HEK293 (cell line): ENCODE measurements at regions not wholly inside any gene's neighbourhood (a gene's known extent, or its start where the extent isn't known, plus 50 kb on each side); places are given as distances from the start of the nearest gene placed in this dataset.

Source experiments
- KLF10 ChIP-seq: fragments of 450-650 bp; IDR thresholded peaks from 2 replicates; pipeline ENCODE4 v1.5.1; 2018; ENCODE audit warnings: missing biosample characterization, mild to moderate bottlenecking, missing genetic modification characterization
- MEIS1 ChIP-seq: sonication (generic); formaldehyde crosslinking; IDR thresholded peaks from 2 replicates; pipeline ENCODE4 v1.8.1; 2022; ENCODE audit warnings: missing genetic modification reagents, mild to moderate bottlenecking, borderline replicate concordance
- OVOL3 ChIP-seq: fragments of 450-650 bp; formaldehyde crosslinking; IDR thresholded peaks from 2 replicates; pipeline ENCODE4 v1.5.1; 2016; ENCODE audit warnings: missing biosample characterization, missing genetic modification characterization
- SCRT1 ChIP-seq: fragments of 450-650 bp; formaldehyde crosslinking; IDR thresholded peaks from 2 replicates; pipeline ENCODE4 v1.5.1; 2016; ENCODE audit warnings: missing biosample characterization, missing genetic modification characterization, borderline replicate concordance
- SP7 ChIP-seq: fragments of 450-650 bp; formaldehyde crosslinking; IDR thresholded peaks from 2 replicates; pipeline ENCODE4 v1.5.1; 2016; ENCODE audit warnings: missing biosample characterization, missing genetic modification characterization
- ZBTB48 ChIP-seq: fragments of 450-650 bp; formaldehyde crosslinking; IDR thresholded peaks from 2 replicates; pipeline ENCODE4 v1.5.1; 2016; ENCODE audit warnings: missing biosample characterization, missing genetic modification characterization
- ZBTB7A ChIP-seq: fragments of 450-650 bp; formaldehyde crosslinking; IDR thresholded peaks from 2 replicates; pipeline ENCODE4 v1.5.1; 2016; ENCODE audit warnings: low read depth, missing biosample characterization, missing genetic modification characterization
- ZNF10 ChIP-seq: fragments of 450-650 bp; formaldehyde crosslinking; IDR thresholded peaks from 2 replicates; pipeline ENCODE4 v1.5.1; 2017; ENCODE audit warnings: missing biosample characterization, missing genetic modification characterization
- ZNF146 ChIP-seq: fragments of 450-650 bp; formaldehyde crosslinking; IDR thresholded peaks from 2 replicates; pipeline ENCODE4 v1.5.1; 2016; ENCODE audit warnings: missing biosample characterization, missing genetic modification characterization
- ZNF16 ChIP-seq: fragments of 450-650 bp; formaldehyde crosslinking; IDR thresholded peaks from 2 replicates; pipeline ENCODE4 v1.5.1; 2016; ENCODE audit warnings: low read depth, missing biosample characterization, missing genetic modification characterization
- ZNF2 ChIP-seq: fragments of 450-650 bp; formaldehyde crosslinking; IDR thresholded peaks from 2 replicates; pipeline ENCODE4 v1.5.1; 2016; ENCODE audit warnings: missing biosample characterization, missing genetic modification characterization
- ZNF214 ChIP-seq: fragments of 450-650 bp; formaldehyde crosslinking; IDR thresholded peaks from 2 replicates; pipeline ENCODE4 v1.5.1; 2017; ENCODE audit warnings: missing biosample characterization, mild to moderate bottlenecking, missing genetic modification characterization, borderline replicate concordance
- ZNF354C ChIP-seq: fragments of 450-650 bp; formaldehyde crosslinking; IDR thresholded peaks from 2 replicates; pipeline ENCODE4 v1.5.1; 2016; ENCODE audit warnings: missing biosample characterization, missing genetic modification characterization, low read depth, borderline replicate concordance
- ZNF394 ChIP-seq: fragments of 450-650 bp; formaldehyde crosslinking; IDR thresholded peaks from 2 replicates; pipeline ENCODE4 v1.5.1; 2016; ENCODE audit warnings: missing biosample characterization, missing genetic modification characterization, mild to moderate bottlenecking, moderate library complexity, borderline replicate concordance
- ZNF529 ChIP-seq: fragments of 450-650 bp; formaldehyde crosslinking; IDR thresholded peaks from 2 replicates; pipeline ENCODE4 v1.5.1; 2017; ENCODE audit warnings: missing genetic modification characterization, missing biosample characterization; ENCODE audit not compliant: insufficient replicate concordance
- ZNF585B ChIP-seq: fragments of 450-650 bp; formaldehyde crosslinking; IDR thresholded peaks from 2 replicates; pipeline ENCODE4 v1.5.1; 2016; ENCODE audit warnings: missing biosample characterization, missing genetic modification characterization
- ZNF610 ChIP-seq: fragments of 450-650 bp; formaldehyde crosslinking; IDR thresholded peaks from 2 replicates; pipeline ENCODE4 v1.5.1; 2016; ENCODE audit warnings: missing biosample characterization, missing genetic modification characterization, borderline replicate concordance
- ZNF623 ChIP-seq: fragments of 450-650 bp; formaldehyde crosslinking; IDR thresholded peaks from 2 replicates; pipeline ENCODE4 v1.5.1; 2016; ENCODE audit warnings: missing biosample characterization, missing genetic modification characterization
- ZNF677 ChIP-seq: fragments of 450-650 bp; IDR thresholded peaks from 2 replicates; pipeline ENCODE4 v1.5.0; 2018; ENCODE audit warnings: missing biosample characterization, mild to moderate bottlenecking, missing genetic modification characterization, moderate library complexity
- ZNF776 ChIP-seq: fragments of 450-650 bp; formaldehyde crosslinking; IDR thresholded peaks from 2 replicates; pipeline ENCODE4 v1.5.0; 2017; ENCODE audit warnings: missing biosample characterization, missing genetic modification characterization, borderline replicate concordance
- ZNF777 ChIP-seq: fragments of 450-650 bp; formaldehyde crosslinking; IDR thresholded peaks from 2 replicates; pipeline ENCODE4 v1.5.1; 2017; ENCODE audit warnings: missing biosample characterization, missing genetic modification characterization, borderline replicate concordance
- ZNF785 ChIP-seq: fragments of 450-650 bp; formaldehyde crosslinking; IDR thresholded peaks from 2 replicates; pipeline ENCODE4 v1.5.1; 2016; ENCODE audit warnings: missing biosample characterization, missing genetic modification characterization
- ZSCAN16 ChIP-seq: fragments of 450-650 bp; formaldehyde crosslinking; IDR thresholded peaks from 2 replicates; pipeline ENCODE4 v1.5.1; 2016; ENCODE audit warnings: missing biosample characterization, missing genetic modification characterization
- ZSCAN30 ChIP-seq: fragments of 450-650 bp; IDR thresholded peaks from 2 replicates; pipeline ENCODE4 v1.5.1; 2018; ENCODE audit warnings: missing biosample characterization, mild to moderate bottlenecking, missing genetic modification characterization, moderate library complexity
- TF ChIP-seq, protein P1 (sequence below): fragments of 450-650 bp; formaldehyde crosslinking; IDR thresholded peaks from 2 replicates; pipeline ENCODE4 v1.5.1; 2017; ENCODE audit warnings: missing biosample characterization, missing genetic modification characterization
- TF ChIP-seq, protein P2 (sequence below): fragments of 450-650 bp; formaldehyde crosslinking; IDR thresholded peaks from 2 replicates; pipeline ENCODE4 v1.5.1; 2016; ENCODE audit warnings: missing biosample characterization, missing genetic modification characterization
- TF ChIP-seq, protein P3 (sequence below): fragments of 450-650 bp; formaldehyde crosslinking; IDR thresholded peaks from 2 replicates; pipeline ENCODE4 v1.5.1; 2016; ENCODE audit warnings: missing biosample characterization, missing genetic modification characterization
- TF ChIP-seq, protein P4 (sequence below): fragments of 450-650 bp; IDR thresholded peaks from 2 replicates; pipeline ENCODE4 v1.5.1; 2018; ENCODE audit warnings: missing biosample characterization, mild to moderate bottlenecking, missing genetic modification characterization
- TF ChIP-seq, protein P5 (sequence below): fragments of 450-650 bp; formaldehyde crosslinking; IDR thresholded peaks from 2 replicates; pipeline ENCODE4 v1.5.1; 2016; ENCODE audit warnings: missing biosample characterization, missing genetic modification characterization
- TF ChIP-seq, protein P6 (sequence below): fragments of 450-650 bp; formaldehyde crosslinking; IDR thresholded peaks from 2 replicates; pipeline ENCODE4 v1.5.1; 2016; ENCODE audit warnings: missing biosample characterization, missing genetic modification characterization

DNA sequence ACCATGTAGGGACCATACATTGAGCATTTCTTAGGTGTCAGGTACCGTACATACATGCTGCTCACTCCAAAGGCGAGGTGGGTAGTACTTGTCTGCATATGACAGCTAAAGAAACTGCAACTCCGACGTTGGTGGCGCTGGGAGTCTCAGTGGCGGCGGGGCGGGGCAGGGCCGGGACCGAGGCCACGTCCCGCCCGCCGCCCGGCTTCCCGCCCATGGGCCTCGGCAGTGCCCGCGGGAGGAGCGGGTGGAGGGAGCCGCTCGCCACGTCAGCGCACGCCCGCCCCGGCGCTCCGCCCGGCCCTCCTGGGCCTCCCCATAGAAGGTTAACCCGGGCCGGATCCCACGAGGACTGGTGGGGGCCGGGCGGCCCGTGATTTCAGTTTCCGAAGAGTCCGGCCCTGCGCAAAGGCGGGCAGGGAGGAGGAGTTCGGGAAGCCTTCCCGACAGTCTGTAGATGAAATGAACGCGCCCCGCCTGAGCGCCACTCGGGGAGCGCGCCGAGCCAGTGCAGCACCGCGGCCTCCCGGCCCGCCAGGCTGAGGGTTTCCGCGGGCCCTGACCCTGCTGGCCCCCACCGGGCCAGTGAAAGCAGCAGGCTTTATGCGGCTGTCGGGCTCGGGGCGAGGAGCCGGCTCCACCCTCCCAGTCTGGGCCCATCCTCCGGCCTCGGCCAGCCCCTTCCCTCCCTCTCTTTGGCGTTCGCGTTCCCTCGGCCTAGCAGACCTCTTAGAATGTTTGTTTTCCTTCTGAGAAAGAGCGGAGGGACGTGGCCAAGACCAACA lies 119.9 kb upstream of the JUN start (continued):
- TF ChIP-seq ZNF610 (tag by site-specific recombination): peak; percentile 72
- TF ChIP-seq, protein P1, sequence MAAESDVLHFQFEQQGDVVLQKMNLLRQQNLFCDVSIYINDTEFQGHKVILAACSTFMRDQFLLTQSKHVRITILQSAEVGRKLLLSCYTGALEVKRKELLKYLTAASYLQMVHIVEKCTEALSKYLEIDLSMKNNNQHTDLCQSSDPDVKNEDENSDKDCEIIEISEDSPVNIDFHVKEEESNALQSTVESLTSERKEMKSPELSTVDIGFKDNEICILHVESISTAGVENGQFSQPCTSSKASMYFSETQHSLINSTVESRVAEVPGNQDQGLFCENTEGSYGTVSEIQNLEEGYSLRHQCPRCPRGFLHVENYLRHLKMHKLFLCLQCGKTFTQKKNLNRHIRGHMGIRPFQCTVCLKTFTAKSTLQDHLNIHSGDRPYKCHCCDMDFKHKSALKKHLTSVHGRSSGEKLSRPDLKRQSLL: no peak
- TF ChIP-seq ZNF623: no peak
- no peak for TF ChIP-seq ZNF16
- TF ChIP-seq SCRT1: no peak
- TF ChIP-seq, protein P2, sequence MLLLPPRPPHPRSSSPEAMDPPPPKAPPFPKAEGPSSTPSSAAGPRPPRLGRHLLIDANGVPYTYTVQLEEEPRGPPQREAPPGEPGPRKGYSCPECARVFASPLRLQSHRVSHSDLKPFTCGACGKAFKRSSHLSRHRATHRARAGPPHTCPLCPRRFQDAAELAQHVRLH (tag by site-specific recombination): no peak
- no peak for TF ChIP-seq ZNF529 (tag by site-specific recombination)
- TF ChIP-seq ZNF146 (tag by site-specific recombination): no peak
- TF ChIP-seq ZNF776 (tag by site-specific recombination): no peak
- no peak for TF ChIP-seq ZNF785 (tag by site-specific recombination)
- TF ChIP-seq, protein P3, sequence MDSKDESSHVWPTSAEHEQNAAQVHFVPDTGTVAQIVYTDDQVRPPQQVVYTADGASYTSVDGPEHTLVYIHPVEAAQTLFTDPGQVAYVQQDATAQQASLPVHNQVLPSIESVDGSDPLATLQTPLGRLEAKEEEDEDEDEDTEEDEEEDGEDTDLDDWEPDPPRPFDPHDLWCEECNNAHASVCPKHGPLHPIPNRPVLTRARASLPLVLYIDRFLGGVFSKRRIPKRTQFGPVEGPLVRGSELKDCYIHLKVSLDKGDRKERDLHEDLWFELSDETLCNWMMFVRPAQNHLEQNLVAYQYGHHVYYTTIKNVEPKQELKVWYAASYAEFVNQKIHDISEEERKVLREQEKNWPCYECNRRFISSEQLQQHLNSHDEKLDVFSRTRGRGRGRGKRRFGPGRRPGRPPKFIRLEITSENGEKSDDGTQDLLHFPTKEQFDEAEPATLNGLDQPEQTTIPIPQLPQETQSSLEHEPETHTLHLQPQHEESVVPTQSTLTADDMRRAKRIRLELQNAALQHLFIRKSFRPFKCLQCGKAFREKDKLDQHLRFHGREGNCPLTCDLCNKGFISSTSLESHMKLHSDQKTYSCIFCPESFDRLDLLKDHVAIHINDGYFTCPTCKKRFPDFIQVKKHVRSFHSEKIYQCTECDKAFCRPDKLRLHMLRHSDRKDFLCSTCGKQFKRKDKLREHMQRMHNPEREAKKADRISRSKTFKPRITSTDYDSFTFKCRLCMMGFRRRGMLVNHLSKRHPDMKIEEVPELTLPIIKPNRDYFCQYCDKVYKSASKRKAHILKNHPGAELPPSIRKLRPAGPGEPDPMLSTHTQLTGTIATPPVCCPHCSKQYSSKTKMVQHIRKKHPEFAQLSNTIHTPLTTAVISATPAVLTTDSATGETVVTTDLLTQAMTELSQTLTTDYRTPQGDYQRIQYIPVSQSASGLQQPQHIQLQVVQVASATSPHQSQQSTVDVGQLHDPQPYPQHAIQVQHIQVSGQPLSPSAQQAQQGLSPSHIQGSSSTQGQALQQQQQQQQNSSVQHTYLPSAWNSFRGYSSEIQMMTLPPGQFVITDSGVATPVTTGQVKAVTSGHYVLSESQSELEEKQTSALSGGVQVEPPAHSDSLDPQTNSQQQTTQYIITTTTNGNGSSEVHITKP (tag by site-specific recombination): peak; percentile 46; the same call in 1 of the 2 replicates
- peak; percentile 43 for TF ChIP-seq ZSCAN30
- TF ChIP-seq ZNF777 (tag by site-specific recombination): peak; percentile 86; the same call in 1 of the 2 replicates
- peak; percentile 28; the same call in 1 of the 2 replicates for TF ChIP-seq ZBTB48 (tag by site-specific recombination)
- TF ChIP-seq ZNF354C: no peak
- TF ChIP-seq ZNF214 (tag by site-specific recombination): no peak
- TF ChIP-seq ZNF10 (tag by site-specific recombination): no peak
- no peak for TF ChIP-seq OVOL3 (tag by site-specific recombination)
- TF ChIP-seq ZNF394: peak; percentile 40; the same call in 1 of the 2 replicates
- TF ChIP-seq, protein P4, sequence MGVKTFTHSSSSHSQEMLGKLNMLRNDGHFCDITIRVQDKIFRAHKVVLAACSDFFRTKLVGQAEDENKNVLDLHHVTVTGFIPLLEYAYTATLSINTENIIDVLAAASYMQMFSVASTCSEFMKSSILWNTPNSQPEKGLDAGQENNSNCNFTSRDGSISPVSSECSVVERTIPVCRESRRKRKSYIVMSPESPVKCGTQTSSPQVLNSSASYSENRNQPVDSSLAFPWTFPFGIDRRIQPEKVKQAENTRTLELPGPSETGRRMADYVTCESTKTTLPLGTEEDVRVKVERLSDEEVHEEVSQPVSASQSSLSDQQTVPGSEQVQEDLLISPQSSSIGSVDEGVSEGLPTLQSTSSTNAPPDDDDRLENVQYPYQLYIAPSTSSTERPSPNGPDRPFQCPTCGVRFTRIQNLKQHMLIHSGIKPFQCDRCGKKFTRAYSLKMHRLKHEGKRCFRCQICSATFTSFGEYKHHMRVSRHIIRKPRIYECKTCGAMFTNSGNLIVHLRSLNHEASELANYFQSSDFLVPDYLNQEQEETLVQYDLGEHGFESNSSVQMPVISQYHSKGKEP (tag by site-specific recombination): peak; percentile 42; the same call in 1 of the 2 replicates
- no peak for TF ChIP-seq ZBTB7A
- no peak for TF ChIP-seq ZSCAN16 (tag by site-specific recombination)
- no peak for TF ChIP-seq ZNF585B (tag by site-specific recombination)
- TF ChIP-seq MEIS1: 0 out of 2 replicates have a peak, but pooled peaks have one; percentile 29
- TF ChIP-seq, protein P5, sequence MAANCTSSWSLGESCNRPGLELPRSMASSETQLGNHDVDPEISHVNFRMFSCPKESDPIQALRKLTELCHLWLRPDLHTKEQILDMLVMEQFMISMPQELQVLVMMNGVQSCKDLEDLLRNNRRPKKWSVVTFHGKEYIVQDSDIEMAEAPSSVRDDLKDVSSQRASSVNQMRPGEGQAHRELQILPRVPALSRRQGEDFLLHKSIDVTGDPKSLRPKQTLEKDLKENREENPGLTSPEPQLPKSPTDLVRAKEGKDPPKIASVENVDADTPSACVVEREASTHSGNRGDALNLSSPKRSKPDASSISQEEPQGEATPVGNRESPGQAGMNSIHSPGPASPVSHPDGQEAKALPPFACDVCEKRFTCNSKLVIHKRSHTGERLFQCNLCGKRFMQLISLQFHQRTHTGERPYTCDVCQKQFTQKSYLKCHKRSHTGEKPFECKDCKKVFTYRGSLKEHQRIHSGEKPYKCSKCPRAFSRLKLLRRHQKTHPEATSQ: peak; percentile 17; the same call in 1 of the 2 replicates
- peak; percentile 39; the same call in 1 of the 2 replicates for TF ChIP-seq SP7 (tag by site-specific recombination)
- peak; percentile 52; the same call in 1 of the 2 replicates for TF ChIP-seq ZNF2 (tag by site-specific recombination)
- TF ChIP-seq, protein P6, sequence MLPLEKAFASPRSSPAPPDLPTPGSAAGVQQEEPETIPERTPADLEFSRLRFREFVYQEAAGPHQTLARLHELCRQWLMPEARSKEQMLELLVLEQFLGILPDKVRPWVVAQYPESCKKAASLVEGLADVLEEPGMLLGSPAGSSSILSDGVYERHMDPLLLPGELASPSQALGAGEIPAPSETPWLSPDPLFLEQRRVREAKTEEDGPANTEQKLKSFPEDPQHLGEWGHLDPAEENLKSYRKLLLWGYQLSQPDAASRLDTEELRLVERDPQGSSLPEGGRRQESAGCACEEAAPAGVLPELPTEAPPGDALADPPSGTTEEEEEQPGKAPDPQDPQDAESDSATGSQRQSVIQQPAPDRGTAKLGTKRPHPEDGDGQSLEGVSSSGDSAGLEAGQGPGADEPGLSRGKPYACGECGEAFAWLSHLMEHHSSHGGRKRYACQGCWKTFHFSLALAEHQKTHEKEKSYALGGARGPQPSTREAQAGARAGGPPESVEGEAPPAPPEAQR: no peak
- no peak for TF ChIP-seq ZNF677
- peak; percentile 41; the same call in 1 of the 2 replicates for TF ChIP-seq KLF10
